Vagina (tissue), 2 donors: ENCODE measurements at regions not wholly inside any gene's neighbourhood (a gene's known extent, or its start where the extent isn't known, plus 50 kb on each side); places are given as distances from the start of the nearest gene placed in this dataset.

Source experiments
- DNase-seq, 2 donors: peaks; one replicate each; pipeline ENCODE4 v3.0.0-alpha.2; 2017; ENCODE audit errors: extremely low spot score in 2 of 2
- H3K27ac ChIP-seq: fragments of 200-600 bp; sonication (generic); one replicate; pipeline ENCODE4 v1.5.1; 2019
- H3K27me3 ChIP-seq: fragments of 200-600 bp; sonication (generic); one replicate; pipeline ENCODE4 v1.5.1; 2019
- H3K36me3 ChIP-seq, 2 donors: fragments of 200-600 bp; sonication (generic); one replicate each; pipeline ENCODE4 v1.5.1; 2017 to 2019
- H3K4me1 ChIP-seq: fragments of 200-600 bp; sonication (generic); one replicate; pipeline ENCODE4 v1.5.1; 2019
- H3K4me3 ChIP-seq, 2 donors: fragments of 200-600 bp; sonication (generic); 1 replicate in 1 of 2; 2 replicates in 1 of 2; pipeline ENCODE4 v1.5.1; 2016 to 2019
- H3K9me3 ChIP-seq: fragments of 200-600 bp; sonication (generic); one replicate; pipeline ENCODE4 v1.5.1; 2019
- CTCF ChIP-seq, 3 experiments: fragments of 450-650 bp in 2 of 3; fragments of 200-600 bp in 1 of 3; sonication (generic) in 1 of 3; IDR thresholded peaks; one replicate each; pipeline ENCODE4 v1.5.1; 2017 to 2019; ENCODE audit warnings: antibody characterized with exemption in 3 of 3, mild to moderate bottlenecking in 2 of 3, moderate library complexity in 2 of 3
- POLR2A ChIP-seq, 2 donors: fragments of 450-650 bp; IDR thresholded peaks; one replicate each; pipeline ENCODE4 v1.6.1; 2017; ENCODE audit warnings: antibody characterized with exemption in 2 of 2, mild to moderate bottlenecking in 2 of 2, moderate library complexity in 2 of 2
- POLR2AphosphoS5 ChIP-seq, 2 donors: sonication (generic); formaldehyde crosslinking; IDR thresholded peaks; one replicate each; pipeline ENCODE4 v1.9.0; 2017; ENCODE audit warnings: antibody characterized with exemption in 2 of 2, mild to moderate bottlenecking in 2 of 2, low read depth in 1 of 2; ENCODE audit not compliant: insufficient read depth in 1 of 2
- intact Hi-C: fragments of 100-400 bp; cut with DNase I; formaldehyde crosslinking; loops from one replicate; pipeline ENCODE4 v1.15.1; 2023

GRCh38 chr9:90421786-90422185 is 220.8 kb downstream of the DIRAS2 start:
- Histone ChIP-seq H3K27ac (no peak overlapping the region), H3K36me3 (no peaks in the 10 kb centered on the region), H3K9me3 (no peaks in the 10 kb centered on the region), H3K4me3 (no peak overlapping the region), H3K27me3 (no peaks in the 10 kb centered on the region), H3K4me1 (no peaks in the 10 kb centered on the region)
- TF ChIP-seq POLR2AphosphoS5 (IDR thresholded peaks at IDR 0.05; ENCODE audit: insufficient read depth in 1 of 2, low read depth in 1 of 2) (no peak), CTCF (IDR thresholded peaks at IDR 0.05) (no peak), POLR2A (IDR thresholded peaks at IDR 0.05) (no peak)
- no peak for DNase-seq
- intact Hi-C loops = no loop called here

GRCh38 chr9:90423661-90424193 is 218.9 kb downstream of the DIRAS2 start:
- TF ChIP-seq POLR2A (IDR thresholded peaks at IDR 0.05) (no peak), POLR2AphosphoS5 (IDR thresholded peaks at IDR 0.05; ENCODE audit: insufficient read depth in 1 of 2, low read depth in 1 of 2) (no peak), CTCF (IDR thresholded peaks at IDR 0.05) (no peak)
- H3K4me3 ChIP-seq = no peak overlapping the region
- intact Hi-C loops = no loop called here
- no peaks in the 10 kb centered on the region for H3K9me3 ChIP-seq
- H3K4me1 ChIP-seq = no peaks in the 10 kb centered on the region
- no peak for DNase-seq
- no peaks in the 10 kb centered on the region for H3K36me3 ChIP-seq
- no peak overlapping the region for H3K27ac ChIP-seq
- no peaks in the 10 kb centered on the region for H3K27me3 ChIP-seq

DNA sequence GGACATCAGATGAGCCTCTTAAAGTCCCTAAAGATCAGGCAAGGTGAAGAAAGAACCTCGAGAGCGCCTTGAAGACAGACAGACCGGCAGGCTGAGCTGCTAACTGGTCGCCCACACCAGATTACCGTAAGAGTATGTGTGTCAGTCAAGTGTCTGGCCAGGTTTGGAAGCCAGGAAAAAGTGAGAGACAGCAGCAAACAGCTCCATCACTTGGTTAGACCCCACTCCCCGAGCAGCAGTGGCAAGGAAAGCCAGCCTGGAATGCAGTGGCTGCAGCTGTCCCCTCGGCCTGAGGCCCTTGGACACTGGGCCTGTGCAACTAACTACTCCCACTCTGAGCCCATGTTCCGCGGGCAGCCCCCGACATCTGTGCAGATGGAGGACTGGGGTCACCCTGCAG is 214.1 kb downstream of the DIRAS2 start:
- intact Hi-C loops = no loop called here
- no peak overlapping the region for H3K4me3 ChIP-seq
- DNase-seq = no peak
- TF ChIP-seq POLR2AphosphoS5 (IDR thresholded peaks at IDR 0.05; ENCODE audit: insufficient read depth in 1 of 2, low read depth in 1 of 2) (no peak), POLR2A (IDR thresholded peaks at IDR 0.05) (no peak), CTCF (IDR thresholded peaks at IDR 0.05) (no peak)
- H3K36me3 ChIP-seq = no peaks in the 10 kb centered on the region
- no peaks in the 10 kb centered on the region for H3K9me3 ChIP-seq
- no peaks in the 10 kb centered on the region for H3K27me3 ChIP-seq
- H3K27ac ChIP-seq = no peak overlapping the region
- H3K4me1 ChIP-seq = peaks cover 4% of the 10 kb centered on the region

GRCh38 chr9:90432951-90433350 is 209.7 kb downstream of the DIRAS2 start:
- no peak for DNase-seq
- H3K27ac ChIP-seq = no peak overlapping the region
- intact Hi-C loops = no loop called here
- no peak for TF ChIP-seq CTCF (IDR thresholded peaks at IDR 0.05)
- TF ChIP-seq POLR2A (IDR thresholded peaks at IDR 0.05) = no peak
- no peak for TF ChIP-seq POLR2AphosphoS5 (IDR thresholded peaks at IDR 0.05; ENCODE audit: insufficient read depth in 1 of 2, low read depth in 1 of 2)
- no peaks in the 10 kb centered on the region for H3K27me3 ChIP-seq
- H3K4me3 ChIP-seq = no peak overlapping the region
- peaks cover 8% of the 10 kb centered on the region for H3K4me1 ChIP-seq
- H3K9me3 ChIP-seq = no peaks in the 10 kb centered on the region
- H3K36me3 ChIP-seq = no peaks in the 10 kb centered on the region

GRCh38 chr9:90433398-90433941 is 209.2 kb downstream of the DIRAS2 start:
- DNase-seq = no peak
- TF ChIP-seq POLR2AphosphoS5 (IDR thresholded peaks at IDR 0.05; ENCODE audit: insufficient read depth in 1 of 2, low read depth in 1 of 2) (no peak), POLR2A (IDR thresholded peaks at IDR 0.05) (no peak), CTCF (IDR thresholded peaks at IDR 0.05) (no peak)
- Histone ChIP-seq H3K4me1 (peaks cover 8% of the 10 kb centered on the region), H3K9me3 (no peaks in the 10 kb centered on the region), H3K36me3 (no peaks in the 10 kb centered on the region), H3K27ac (no peak overlapping the region), H3K4me3 (no peak overlapping the region), H3K27me3 (no peaks in the 10 kb centered on the region)
- intact Hi-C loops = no loop called here
